CD1c-positive myeloid dendritic cell (primary cell): ENCODE measurements at regions not wholly inside any gene's neighbourhood (a gene's known extent, or its start where the extent isn't known, plus 50 kb on each side); places are given as distances from the start of the nearest gene placed in this dataset.
A peak's percentile ranks its signal among the peaks of the same experiment; 100 is the strongest.

Experiments used
- DNase-seq: peaks from one replicate; pipeline ENCODE4 v3.0.0-alpha.2; 2016; ENCODE audit errors: extremely low spot score

DNA sequence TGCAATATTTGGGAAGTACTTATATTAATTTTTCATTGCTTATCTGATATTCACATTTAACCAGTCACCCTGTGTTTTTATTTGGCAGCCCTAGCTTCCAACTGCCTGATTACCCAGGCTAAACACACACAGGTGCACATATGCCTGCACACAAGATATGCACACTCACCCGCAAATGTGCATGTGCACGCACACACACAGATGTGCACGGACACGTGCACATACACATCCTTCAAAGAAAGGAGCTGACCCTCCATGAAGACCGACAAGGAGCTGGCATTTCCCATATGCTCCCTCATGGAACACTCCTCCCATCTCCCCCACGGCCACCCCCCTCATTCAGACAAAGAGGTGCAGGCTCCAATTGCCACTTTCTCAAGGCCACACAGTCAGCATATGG is 242.2 kb downstream of the ENGASE start:
- DNase-seq: no peak

DNA sequence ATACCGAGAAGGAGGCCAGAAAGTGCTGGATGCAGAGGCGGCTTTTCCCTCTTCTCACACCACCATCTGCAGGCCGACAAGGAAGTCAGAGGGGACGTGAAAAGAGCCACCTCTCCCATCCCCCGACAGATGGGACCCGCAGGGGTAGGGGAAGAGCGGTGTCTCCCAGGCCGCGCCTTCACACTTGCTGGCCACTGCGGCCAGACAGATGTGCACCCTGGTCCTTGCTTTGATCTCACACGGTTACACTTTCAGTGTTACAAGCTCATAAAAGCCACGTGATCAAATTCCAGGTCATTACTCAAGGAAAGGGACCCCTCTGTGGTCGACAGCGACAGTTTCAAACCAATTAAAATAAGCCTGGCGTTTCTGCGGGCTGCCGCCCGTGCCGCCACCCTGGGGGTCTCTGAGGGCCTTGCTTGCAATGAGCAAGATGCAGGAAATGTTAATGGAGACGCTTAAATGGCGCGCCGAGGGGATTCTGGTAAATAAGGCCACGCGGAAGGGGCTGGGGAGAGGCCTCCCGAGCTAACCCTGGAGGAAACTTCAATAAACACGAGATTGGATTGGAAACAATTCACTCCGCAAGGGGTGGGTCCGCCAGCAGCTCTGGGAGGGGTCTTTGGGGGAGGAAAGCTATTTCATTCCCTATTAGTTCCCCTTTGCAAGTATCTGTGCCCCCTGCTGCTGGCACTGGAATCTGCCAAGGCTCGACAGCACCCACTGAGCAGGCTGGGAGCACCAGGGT is 240.9 kb downstream of the ENGASE start:
- no peak for DNase-seq

DNA sequence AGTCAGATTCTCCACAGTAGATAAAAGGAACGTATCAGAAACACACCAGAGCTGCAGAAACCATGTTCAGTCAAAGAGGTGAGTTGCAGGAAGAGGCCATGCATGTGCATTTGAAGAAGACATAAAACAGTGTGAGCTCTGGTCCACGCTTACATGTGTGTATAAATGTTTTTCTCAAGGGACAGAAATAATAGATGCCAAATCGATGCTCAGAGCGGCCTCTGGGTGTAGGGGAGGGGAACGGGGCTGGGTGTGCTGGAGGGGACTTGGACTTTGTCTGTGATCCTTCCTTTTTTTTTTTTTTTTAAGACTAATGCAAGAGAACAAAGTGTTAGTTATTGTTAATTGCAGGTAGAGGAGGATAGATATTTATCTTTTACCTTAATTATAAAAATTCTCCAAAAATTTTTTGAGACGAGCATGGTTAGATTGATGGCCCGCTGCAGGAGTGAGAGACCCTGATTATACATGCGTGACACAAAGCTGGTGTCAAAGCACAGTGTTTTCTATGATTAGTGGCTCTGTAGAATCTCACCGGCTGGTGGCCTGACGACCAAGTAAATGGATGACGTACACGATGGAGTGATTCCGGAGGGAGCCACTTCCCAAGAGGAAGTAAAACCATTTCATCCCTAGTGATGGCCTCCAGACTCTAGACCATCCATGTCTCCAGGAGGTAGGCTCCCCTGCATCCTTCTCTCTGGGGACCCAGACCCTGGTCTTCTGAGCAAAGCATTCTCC is 240.2 kb downstream of the ENGASE start:
- no peak for DNase-seq

DNA sequence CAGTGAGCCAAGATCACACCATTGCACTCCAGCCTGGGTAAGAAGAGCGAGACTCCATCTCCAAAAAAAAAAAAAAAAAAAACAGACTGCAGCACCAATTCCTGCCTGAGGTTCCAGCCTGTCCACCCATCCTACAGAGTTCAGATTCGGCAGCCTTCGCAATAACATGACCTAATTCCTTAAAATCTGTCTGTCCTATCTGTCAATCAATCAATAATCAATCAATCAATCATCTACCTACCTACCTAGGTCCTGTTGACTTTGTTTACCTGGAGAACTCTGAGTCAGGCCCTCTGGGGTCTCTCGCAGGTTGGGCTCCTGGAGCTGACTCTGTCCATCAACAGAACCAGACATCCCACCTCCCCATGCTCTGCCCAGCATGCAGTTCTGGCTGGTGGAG is 236.7 kb downstream of the ENGASE start:
- no peak for DNase-seq

DNA sequence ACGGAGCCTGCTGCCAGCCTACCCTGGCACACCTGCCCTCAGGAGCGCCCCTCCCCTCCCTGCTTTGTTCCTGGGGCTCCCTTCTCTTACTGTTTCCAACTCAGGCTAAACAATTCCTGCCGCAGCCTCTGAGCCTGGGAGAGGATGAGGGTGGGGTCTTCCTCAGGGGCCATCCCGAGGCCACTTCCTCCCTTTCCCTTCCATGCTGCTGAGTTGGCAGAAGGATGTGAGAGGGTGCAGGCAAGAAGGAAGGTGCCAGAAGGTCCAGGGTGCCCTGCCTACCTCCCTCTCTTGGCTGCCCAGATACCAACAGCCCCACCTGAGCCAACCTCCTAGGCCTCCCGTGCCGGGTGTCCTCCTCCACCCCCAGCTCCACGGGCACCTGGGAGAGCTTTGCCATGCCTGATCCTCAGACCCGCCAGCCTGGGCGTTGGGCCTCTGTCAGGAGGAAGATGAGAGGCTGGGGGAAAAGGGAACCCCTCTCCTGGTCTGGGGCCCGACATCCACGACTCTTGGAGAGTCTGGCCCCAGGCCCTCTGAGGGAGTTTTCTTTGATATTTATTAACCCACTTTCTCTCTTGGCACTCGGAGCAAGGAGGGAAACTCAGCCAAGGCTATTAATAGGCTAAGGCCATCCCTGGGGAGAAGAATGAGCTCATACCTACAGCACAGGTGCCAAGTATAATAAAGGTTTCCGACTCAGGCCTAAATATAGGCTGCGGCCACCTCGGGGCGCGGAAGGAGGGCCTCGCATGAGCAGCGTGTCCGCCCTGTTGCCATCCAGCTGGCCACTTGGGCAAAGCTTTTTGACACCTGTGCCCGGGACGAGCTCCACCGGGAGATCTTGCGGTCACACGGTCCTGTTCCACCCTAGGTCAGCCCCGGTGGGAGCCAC is 232.0 kb downstream of the ENGASE start:
- DNase-seq: no peak

DNA sequence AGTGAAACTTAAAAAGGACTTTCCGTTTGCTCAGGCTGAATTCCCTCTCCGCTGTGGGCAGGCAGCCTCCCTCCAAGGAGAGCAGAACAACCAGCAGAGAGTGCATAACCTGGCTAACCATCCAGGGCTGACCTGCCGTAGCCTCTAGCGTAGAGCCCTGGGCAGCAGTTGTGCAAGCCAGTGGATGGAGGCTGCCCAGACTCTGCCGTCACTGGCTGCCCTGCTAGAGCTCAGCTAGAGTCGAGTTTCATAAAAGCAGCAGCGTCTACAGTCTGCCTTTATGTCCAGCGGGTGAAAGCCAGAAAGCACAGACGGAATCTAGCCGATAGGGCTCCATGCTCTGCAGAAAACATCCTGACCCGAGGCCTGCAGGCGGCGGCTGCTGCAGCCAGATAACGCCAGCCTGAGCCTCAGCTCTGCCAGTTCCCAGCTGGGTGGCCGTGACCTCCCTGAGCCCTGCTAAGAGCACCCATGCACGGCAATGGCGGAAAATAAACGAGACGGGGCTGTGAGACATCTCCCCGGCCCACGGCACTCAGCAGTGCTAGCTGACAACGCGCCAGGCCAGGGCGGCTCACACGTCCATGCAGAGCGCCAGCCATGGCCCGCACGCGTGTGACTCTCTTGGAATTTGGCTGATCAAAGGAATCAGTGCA is 231.3 kb downstream of the ENGASE start:
- no peak for DNase-seq

DNA sequence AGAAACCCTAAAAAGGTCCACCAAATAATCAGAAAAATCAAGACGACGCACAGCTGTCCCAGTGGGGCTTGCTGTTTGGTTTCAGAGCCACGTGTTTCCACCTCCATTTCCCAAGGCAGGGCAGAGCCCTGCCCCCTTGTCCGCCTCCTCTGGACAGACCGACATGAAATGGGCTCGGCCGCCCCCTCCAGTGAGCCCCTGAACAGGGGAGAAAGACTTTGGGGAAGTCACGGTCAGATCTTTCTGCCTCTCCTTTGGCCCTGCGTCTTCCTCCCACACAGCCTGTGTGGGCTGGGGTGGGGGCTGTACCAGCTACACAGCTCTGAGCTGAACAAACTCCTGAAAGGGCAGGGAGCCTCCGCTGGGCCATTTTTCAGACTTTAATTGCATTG is 230.7 kb downstream of the ENGASE start:
- DNase-seq: no peak

DNA sequence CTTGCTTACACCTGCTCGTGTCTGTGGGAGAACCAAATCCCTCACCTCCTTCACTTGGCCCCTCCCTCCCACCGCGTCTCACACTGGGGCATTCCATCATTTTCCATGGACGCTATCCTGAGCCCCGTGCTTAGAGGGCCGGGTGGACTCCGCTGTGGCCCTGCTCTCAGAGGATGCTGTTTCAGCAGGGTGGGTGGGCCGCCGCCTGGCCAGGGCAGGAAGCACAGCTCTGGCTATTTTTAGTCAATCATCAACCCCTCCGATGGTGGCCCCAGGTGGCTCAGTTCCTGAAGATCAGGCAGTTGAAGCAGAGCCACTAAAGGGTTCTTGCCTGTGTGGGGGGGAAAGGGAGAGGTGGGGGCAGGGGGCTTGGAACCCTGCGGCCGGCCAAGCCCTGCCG is 230.3 kb downstream of the ENGASE start:
- DNase-seq: no peak

DNA sequence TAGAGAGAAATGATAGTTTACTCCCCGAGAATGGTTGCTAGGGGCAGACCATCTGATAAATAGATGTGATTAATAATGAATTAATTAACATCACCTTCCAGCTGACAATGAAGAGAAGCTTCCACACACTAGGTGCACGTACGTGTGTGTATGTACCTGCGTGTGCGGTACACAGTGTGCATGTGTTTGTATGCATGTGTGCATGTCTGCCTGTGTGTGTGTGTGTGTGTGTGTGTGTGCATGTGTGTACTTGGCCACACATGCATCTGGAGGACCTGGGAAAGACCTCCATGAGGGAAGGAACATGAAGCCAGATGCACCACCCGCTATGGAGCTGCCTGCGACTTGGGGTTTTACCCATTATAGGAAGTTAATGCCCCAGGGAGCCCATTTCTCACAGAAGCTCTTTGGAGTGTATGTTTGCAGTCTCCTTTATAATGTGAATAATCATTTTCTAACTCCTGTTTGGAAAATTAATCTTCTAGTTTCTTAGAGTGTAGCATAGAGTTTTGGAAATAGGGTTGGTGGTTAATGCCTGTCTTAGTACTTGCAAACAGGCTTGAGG is 229.1 kb downstream of the ENGASE start:
- DNase-seq: no peak

DNA sequence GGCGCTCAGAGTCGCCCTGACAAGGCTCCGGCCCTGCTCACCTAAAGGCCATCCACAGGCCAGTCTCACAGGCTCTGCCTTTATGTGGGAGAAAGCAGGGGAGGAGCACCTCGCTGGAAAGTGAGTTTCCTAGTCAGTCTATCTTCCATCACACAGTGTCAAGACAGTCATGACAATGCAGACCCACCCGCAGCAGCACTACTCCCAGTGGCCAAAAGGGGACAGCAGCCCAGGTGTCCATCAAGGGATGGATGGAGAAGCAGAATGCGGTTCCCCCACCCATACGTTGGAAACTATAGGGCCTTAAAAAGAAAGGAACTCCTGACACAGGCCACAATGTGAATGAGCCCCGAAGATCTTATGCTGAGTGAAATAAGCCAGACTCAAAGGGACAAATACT is 226.8 kb downstream of the ENGASE start:
- DNase-seq: no peak

DNA sequence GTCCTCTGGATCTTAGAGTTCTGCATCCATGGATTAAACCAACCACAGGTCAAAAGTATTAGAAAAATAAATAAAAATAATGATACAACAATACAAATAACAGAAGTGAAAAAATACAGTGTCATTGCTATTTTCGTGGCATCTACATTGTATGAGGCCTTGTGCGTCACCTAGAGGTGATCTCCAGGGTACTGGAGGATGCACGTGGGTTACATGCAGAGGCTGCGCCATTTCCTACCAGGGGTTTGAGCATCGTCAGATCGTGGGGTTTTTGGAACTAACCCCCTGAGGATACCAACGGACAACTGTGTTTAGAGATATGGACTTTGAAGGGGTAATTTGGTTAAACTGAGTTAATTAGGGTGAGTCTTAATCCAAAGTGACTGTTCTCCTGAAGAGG is 224.7 kb downstream of the ENGASE start:
- DNase-seq: no peak

DNA sequence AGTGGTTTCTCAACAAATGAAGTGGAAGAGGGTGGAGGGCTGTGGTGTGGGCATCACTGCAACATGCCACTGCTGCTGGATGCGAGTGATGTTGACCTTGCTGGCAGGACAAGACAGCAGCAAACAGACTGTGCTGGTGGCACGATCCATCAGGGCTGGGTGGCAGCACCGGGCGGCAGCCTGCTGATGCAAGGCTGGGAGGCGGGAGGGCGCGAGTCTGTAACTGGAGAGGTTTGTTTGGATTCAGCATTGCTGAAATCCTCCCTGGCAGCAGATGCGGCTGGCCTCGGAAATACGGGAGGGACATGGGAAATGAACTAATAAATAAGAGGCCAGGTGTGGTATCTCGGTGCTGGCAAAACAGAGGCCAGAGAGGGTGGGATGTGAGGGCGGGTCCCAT is 224.2 kb downstream of the ENGASE start:
- DNase-seq: no peak

DNA sequence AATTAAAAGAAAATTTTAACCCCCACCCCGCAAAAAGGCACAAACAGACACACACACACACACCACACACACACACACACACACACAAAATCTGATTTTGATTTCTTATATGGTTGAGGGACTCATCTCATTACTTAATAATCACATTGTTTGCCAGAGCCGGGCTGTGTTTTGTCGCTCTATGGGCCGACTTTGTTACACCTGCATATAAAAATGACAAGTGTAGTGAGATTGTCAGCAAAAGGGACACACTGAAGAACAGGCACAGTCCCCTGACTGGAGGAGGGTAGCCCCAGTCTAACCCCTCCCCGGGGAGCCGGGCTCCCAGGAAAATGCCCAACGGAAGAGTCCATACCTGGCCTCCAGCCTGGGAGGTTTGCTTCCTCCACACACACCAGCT is 221.6 kb downstream of the ENGASE start:
- no peak for DNase-seq

DNA sequence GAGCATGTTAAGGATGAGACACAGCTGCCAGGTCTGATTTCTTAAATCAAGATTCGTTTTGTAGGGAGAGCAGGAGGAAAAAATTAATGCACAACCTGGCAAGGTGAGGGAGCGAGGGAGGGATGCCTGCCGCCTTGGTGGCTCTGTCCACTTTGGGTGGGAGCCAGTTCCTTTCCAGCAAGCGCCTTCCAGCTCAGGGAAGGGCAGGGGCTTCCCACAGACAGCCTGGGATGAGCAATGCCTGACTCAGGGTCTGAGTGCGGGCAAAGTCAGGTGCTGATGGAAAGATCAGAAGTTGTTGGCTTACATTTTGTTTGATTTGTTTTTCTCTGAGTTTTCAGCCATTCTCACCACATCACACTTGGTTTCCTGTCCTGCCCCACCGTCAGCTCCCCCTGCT is 220.7 kb downstream of the ENGASE start:
- no peak for DNase-seq

DNA sequence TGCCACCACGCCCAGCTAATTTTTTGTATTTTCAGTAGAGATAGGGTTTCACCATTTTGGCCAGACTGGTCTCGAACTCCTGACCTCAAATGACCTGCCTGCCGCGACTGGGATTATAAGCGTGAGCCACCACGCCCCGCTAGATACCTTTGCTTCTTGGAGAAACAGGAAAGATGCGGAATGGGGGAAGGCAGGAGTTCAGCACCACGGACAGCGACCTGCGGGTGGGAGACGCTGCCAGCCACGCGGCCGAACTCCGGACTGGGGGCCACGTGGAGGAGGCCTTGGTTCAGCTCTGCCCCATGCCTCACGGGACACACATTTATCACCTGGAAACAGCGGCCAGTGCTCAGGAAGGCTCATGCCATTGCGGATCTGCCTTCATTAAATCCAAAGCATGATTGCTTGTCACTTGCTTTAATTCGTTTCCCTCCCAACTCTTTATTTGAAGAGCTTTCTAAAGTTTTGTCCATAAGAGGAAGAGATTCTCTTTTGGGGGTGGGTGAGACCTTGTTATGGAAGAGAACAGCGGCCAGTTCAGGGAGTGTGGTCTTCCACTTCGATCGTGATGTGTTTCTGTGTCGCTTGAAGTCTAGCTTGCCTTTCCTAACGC is 219.9 kb downstream of the ENGASE start:
- DNase-seq: peak; percentile 42

DNA sequence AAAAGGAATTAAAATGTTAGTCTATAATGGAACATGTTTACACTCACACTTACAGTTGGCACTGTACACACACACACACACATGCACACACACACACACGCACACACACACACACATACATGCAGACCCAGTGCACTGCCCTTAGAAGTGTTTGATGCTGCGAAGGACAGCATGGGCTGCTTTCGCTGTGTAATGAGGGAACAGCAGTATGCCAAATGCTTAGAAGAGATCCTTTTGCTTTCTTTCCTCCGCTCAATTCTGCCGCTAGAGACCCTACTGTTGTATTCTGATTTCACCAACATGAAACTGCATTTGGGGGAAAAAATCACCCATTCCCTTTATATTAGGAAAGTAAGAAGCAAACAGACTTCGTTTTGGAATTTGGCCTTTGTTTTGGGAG is 217.9 kb downstream of the ENGASE start:
- no peak for DNase-seq

DNA sequence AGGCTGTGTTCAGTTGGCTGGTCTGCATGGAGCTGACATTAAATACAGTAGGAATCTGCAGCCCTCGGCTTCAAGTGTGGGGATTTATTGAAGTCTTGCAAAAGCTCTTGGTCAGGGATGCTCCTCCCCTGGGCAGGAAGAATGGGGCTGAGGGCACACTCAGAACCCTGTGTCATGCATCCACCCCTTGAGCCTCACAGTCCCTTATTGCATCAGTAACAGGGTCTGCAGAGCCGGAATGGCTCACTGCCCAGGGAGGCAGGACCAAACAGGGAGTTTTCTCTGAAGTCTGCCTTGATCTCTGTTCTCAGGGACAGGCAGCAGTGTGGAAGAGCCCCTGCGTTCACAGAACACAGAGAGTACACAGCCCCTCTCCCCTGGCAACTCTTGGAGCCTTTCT is 216.8 kb downstream of the ENGASE start:
- DNase-seq: no peak

DNA sequence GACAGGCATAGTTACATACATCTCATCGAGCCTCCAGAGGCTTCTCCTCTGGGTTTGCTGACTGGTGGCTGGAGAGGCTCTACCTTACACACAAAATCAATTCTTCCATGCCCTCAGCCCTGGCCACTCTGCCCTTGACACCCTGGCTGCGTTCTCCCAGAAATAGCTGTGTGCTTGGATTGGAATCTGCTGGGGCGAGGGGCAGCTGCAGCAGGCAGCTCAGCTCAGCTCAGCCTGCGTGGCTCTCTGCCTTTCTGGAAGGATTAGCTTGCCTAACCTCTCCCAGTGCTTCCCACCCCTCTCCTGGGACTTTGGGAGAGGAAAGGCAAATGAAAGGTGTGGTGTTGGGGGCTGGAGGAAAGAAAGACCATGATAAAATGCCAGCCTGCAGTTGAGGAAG is 216.1 kb downstream of the ENGASE start:
- no peak for DNase-seq

DNA sequence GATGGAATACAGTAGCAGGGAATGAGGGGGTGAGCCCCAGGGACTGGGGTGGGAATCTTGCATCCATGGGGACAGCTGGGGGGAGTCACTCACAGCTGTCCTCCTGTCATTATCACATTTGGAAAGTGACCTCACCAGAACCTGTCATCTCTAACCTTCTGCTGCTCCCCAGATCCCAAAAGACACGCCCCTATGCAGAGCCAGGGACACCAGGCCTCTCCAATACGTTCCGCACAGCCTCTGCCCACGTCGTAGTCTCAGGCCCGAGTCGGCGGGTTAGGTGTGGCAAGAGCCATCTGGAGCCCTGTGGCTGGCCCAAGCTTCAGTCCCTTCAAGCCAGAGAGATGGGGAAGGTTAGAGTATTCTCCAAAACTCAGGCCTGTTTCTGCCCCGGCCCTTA is 214.3 kb downstream of the ENGASE start:
- DNase-seq: no peak

DNA sequence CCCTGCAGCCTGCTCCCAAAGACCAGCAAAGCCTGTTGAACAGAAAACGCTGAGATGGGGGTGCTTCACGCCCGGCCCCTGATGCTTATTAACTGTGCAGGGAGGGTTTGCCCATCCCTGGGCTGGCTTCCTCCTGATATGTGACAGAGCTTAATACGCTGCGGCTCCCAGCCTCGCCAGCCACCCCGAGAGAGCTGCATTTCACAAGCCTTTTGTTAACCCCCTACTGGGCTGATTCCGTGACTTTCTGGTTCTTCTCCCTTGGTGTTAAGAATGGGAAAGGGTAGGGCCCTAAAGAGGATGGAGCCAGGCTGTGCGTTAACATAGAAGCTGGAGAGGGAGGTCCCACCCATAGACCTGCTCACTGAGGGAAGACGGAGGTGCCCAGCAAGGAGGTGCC is 211.8 kb downstream of the ENGASE start:
- no peak for DNase-seq

DNA sequence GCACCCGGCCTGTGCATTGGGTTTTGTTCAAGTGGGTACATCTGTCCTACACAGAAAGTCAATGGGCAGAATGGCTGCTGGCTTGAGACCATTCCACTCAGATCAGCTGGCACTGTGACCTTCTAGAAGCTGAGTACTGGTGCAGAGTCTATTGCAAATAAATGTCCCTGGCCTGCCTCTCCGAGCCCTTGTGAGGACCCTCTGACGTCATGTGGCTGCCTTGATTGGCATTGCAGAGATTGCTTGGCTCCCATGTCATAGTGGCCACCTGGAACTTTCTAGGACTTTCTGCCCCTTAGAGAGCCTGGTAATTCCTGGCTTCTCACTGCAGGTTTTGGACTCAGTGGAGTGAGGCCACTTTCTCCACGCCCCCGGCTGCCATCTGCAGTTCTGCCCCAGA is 211.3 kb downstream of the ENGASE start:
- no peak for DNase-seq
